Suppressor macrophage treated with lipopolysaccharide for 4 hours (primary cell): ENCODE measurements at regions not wholly inside any gene's neighbourhood (a gene's known extent, or its start where the extent isn't known, plus 50 kb on each side); places are given as distances from the start of the nearest gene placed in this dataset.

Experiments
- DNase-seq: peaks from one replicate; pipeline ENCODE4 v3.0.0-alpha.2; 2020

GRCh38 chr6:33967966-33968724 is 164.3 kb upstream of the MLN start:
- no peak for DNase-seq

GRCh38 chr6:33967265-33967767 is 163.5 kb upstream of the MLN start:
- no peak for DNase-seq

GRCh38 chr6:33966536-33966935 is 162.7 kb upstream of the MLN start:
- no peak for DNase-seq

GRCh38 chr6:33965766-33966165 is 162.0 kb upstream of the MLN start:
- DNase-seq, result no peak

- DNase-seq, result no peak
Measured at GRCh38 chr6:33964387-33964786, 160.6 kb upstream of the MLN start.

- DNase-seq, result no peak
Measured at GRCh38 chr6:33963136-33963750, 159.4 kb upstream of the MLN start.

GRCh38 chr6:33962246-33963027 is 158.6 kb upstream of the MLN start:
- DNase-seq, result no peak

GRCh38 chr6:33961691-33962090 is 157.9 kb upstream of the MLN start:
- DNase-seq, result no peak

GRCh38 chr6:33960345-33961313 is 156.8 kb upstream of the MLN start:
- DNase-seq, result no peak

- no peak for DNase-seq
Measured at GRCh38 chr6:33959661-33960344, 156.0 kb upstream of the MLN start.

- no peak for DNase-seq
Measured at GRCh38 chr6:33959329-33959651, 155.5 kb upstream of the MLN start.

GRCh38 chr6:33958526-33959328 is 154.9 kb upstream of the MLN start:
- no peak for DNase-seq

GRCh38 chr6:33957892-33958525 is 154.2 kb upstream of the MLN start:
- no peak for DNase-seq

GRCh38 chr6:33957131-33957891 is 153.5 kb upstream of the MLN start:
- DNase-seq, result no peak

GRCh38 chr6:33956206-33956605 is 152.4 kb upstream of the MLN start:
- DNase-seq, result no peak

- no peak for DNase-seq
Measured at GRCh38 chr6:33955566-33955965, 151.8 kb upstream of the MLN start.

- no peak for DNase-seq
Measured at GRCh38 chr6:33954453-33954852, 150.7 kb upstream of the MLN start.

- DNase-seq, result no peak
Measured at GRCh38 chr6:33953171-33953570, 149.4 kb upstream of the MLN start.

- DNase-seq, result no peak
Measured at GRCh38 chr6:33952016-33952415, 148.2 kb upstream of the MLN start.
